ENCODE measurements at regions not wholly inside any gene's neighbourhood (a gene's known extent, or its start where the extent isn't known, plus 50 kb on each side); places are given as distances from the start of the nearest gene placed in this dataset.

DNA sequence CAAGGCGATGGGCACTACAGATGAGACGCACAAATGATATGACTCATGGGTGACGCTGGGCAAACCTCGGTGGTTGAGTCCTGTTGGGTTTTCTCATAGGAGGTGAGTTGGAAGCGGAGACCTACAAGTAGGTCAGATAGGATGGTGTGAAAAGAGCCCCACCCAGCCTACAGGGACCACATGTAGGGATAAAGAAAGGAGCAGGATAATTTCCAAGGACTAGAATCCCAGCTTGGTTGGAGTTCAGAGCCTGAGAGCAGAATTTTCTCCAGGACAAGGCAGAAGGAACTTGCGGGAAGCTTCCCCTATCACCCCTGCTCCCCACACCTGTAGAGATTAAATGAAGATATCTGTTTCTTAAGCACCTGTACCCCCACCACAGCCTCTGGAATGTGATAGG lies 489.7 kb upstream of the CDH4 start:
- TF ChIP-seq, protein P1, sequence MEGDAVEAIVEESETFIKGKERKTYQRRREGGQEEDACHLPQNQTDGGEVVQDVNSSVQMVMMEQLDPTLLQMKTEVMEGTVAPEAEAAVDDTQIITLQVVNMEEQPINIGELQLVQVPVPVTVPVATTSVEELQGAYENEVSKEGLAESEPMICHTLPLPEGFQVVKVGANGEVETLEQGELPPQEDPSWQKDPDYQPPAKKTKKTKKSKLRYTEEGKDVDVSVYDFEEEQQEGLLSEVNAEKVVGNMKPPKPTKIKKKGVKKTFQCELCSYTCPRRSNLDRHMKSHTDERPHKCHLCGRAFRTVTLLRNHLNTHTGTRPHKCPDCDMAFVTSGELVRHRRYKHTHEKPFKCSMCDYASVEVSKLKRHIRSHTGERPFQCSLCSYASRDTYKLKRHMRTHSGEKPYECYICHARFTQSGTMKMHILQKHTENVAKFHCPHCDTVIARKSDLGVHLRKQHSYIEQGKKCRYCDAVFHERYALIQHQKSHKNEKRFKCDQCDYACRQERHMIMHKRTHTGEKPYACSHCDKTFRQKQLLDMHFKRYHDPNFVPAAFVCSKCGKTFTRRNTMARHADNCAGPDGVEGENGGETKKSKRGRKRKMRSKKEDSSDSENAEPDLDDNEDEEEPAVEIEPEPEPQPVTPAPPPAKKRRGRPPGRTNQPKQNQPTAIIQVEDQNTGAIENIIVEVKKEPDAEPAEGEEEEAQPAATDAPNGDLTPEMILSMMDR (conservative IDR thresholded peaks at IDR 0.05; ENCODE audit: low read depth, low read length), result no peak
- H3K4me3 ChIP-seq (ENCODE audit: low read depth, low read length), result no peak overlapping the region
- no peak for DNase-seq (ENCODE audit: low read depth)

DNA sequence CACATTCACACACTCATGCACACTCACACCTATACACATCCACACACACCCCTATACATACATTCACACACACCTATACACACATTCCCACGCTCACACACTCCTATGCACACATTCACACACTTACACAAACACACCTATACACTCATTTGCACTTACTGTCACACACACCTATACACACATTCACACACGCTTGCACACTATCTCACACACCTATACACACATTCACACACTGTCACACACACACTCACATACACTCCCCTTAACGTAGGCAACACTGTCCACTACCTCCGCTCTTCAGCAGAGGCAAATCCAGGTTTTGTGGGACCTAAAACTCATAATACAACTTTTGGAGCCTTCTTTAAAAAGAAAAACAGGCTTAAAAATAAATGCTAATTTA lies 487.7 kb upstream of the CDH4 start:
- H3K4me3 ChIP-seq (ENCODE audit: low read depth, low read length), result no peak overlapping the region
- TF ChIP-seq, protein P1 (conservative IDR thresholded peaks at IDR 0.05; ENCODE audit: low read depth, low read length), result no peak
- DNase-seq (ENCODE audit: low read depth), result no peak

DNA sequence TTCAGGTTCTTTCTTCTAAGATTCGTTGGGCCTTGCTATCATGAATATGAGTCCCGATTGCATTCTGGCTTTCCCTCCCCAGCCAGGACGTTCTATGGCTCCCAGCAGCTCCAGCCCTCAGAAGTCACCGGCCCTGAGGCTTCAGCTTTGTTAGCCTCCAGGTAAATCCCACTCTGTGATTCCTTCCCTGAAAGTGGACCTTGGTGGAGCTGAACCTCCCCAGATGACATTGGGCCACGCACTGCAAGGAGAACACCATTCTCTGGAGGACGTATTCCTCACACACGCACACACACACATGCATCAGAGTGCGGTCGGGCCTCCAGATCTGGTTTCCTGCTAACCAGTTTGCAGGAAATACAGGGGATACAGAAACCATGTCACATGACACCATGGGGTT lies 487.3 kb upstream of the CDH4 start:
- no peak for DNase-seq (ENCODE audit: low read depth)
- H3K4me3 ChIP-seq (ENCODE audit: low read depth, low read length), result no peak overlapping the region
- TF ChIP-seq, protein P1 (conservative IDR thresholded peaks at IDR 0.05; ENCODE audit: low read depth, low read length), result no peak

DNA sequence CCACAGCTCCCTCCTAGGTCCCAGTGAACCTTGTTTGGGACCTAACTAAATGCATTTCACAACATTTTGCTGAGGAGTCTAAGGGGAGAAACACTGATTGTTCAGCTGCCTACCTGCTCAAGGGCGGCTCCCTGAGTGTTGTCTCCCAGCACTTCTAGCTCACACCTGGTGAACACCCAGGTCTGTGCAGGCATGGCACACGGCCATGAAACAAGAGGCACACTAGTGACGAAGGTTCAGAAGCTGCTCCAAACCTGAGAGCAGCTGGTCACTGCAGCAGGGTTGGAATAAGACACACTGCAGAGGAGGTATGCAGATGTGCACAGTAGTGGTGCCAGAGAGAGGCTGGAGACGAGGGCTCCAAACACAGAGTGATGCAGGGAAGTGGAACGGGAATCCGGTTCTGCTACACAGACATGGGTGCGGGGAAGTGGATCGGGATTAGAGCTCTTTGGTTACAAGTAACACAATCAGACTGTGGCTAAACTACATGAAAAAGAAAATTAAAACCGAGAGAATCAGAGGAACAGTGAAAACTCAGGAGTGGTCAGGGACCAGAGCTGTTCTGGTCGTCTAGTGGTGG lies 486.1 kb upstream of the CDH4 start:
- TF ChIP-seq, protein P1 (conservative IDR thresholded peaks at IDR 0.05; ENCODE audit: low read depth, low read length), result no peak
- no peak for DNase-seq (ENCODE audit: low read depth)
- no peak overlapping the region for H3K4me3 ChIP-seq (ENCODE audit: low read depth, low read length)

DNA sequence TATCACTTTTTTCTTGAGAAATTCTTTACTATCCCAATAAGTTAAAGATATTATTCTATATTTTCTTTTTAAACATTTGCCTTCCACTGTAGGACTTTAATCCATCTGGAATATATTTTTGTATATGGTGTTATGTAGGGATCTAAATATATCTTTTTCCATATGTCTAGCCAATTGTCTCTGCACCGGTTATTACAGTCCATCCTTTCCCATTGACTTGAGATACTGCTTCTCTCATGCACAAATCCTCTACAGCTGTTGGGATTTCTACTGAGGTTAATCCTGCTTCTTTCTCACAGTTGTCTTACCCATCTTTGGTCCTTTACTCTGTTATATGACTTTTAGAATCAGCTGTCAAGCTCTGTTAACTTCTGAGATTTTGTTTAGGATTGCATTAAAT lies 483.8 kb upstream of the CDH4 start:
- TF ChIP-seq, protein P1 (conservative IDR thresholded peaks at IDR 0.05; ENCODE audit: low read depth, low read length), result no peak

DNA sequence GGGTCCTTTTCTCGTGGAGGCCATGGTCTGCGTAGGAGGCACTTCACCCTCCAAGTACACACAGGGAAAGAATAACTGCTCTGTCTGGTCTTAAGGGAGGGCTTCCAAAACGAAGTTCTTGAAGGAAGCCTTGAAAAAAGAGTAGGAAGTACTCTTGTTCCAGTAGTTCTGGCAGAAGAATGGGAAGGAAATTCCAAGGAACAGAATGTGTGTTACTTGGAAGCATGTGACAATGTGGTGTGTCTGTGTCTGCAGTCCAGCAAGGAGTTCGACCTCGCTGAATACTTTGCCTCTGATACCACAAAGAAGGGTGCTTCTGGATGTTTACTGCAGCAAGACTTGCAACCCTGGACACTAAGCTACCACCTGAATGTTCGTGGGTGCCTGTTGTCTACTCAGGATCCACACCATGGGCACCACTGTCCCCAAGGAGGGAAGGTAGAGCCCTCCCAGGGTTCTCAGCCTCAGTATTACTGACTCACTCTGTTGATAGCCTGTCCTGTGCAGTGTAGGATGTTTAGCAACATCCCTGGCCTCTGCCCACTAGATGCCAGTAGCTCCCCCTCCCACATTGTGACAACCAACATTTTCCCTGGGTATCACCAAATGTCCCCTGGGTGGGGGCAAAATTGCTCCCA lies 471.6 kb upstream of the CDH4 start:
- no peak overlapping the region for H3K4me3 ChIP-seq (ENCODE audit: low read depth, low read length)
- TF ChIP-seq, protein P1 (conservative IDR thresholded peaks at IDR 0.05; ENCODE audit: low read depth, low read length), result no peak
- no peak for DNase-seq (ENCODE audit: low read depth)

More for the DNA sequence above, 483.8 kb upstream of the CDH4 start:
- no peak for DNase-seq (ENCODE audit: low read depth)
- no peak overlapping the region for H3K4me3 ChIP-seq (ENCODE audit: low read depth, low read length)
